Right atrium auricular region (tissue), 2 donors: ENCODE measurements at regions not wholly inside any gene's neighbourhood (a gene's known extent, or its start where the extent isn't known, plus 50 kb on each side); places are given as distances from the start of the nearest gene placed in this dataset.

Source experiments
- DNase-seq: peaks from one replicate; pipeline ENCODE4 v3.0.0-alpha.2; 2019; ENCODE audit warnings: low spot score
- H3K27ac ChIP-seq, 2 donors: fragments of 200-600 bp; sonication (generic); 1 replicate in 1 of 2; 2 replicates in 1 of 2; pipeline ENCODE4 v1.5.1; 2016 to 2019
- H3K27me3 ChIP-seq, 2 donors: fragments of 200-600 bp; sonication (generic); one replicate each; pipeline versions ENCODE4 v1.5.1 to v1.6.0; 2017 to 2019
- H3K36me3 ChIP-seq: fragments of 200-600 bp; sonication (generic); one replicate; pipeline ENCODE4 v1.5.1; 2016
- H3K4me1 ChIP-seq, 2 donors: fragments of 200-600 bp; sonication (generic); one replicate each; pipeline versions ENCODE4 v1.5.1 to v1.6.0; 2017 to 2019
- H3K4me3 ChIP-seq, 2 donors: fragments of 200-600 bp; sonication (generic); 1 replicate in 1 of 2; 2 replicates in 1 of 2; pipeline ENCODE4 v1.5.1; 2017 to 2019; ENCODE audit warnings: mild to moderate bottlenecking in 1 of 2, moderate library complexity in 1 of 2
- H3K9me3 ChIP-seq, 2 donors: fragments of 200-600 bp; sonication (generic); one replicate each; pipeline ENCODE4 v1.5.1; 2019
- TF ChIP-seq, protein P1 (sequence below), 2 donors: fragments of 200-600 bp; sonication (generic); IDR thresholded peaks; one replicate each; pipeline ENCODE4 v1.5.1; 2019; ENCODE audit warnings: antibody characterized with exemption in 2 of 2

- Histone ChIP-seq H3K36me3 (no peaks in the 10 kb centered on the region), H3K27ac (no peak overlapping the region), H3K4me1 (no peaks in the 10 kb centered on the region), H3K9me3 (peaks cover 0 to 6% of the 10 kb centered on the region in 2 donors), H3K27me3 (no peaks in the 10 kb centered on the region), H3K4me3 (no peak overlapping the region)
- no peak for DNase-seq
- TF ChIP-seq, protein P1, sequence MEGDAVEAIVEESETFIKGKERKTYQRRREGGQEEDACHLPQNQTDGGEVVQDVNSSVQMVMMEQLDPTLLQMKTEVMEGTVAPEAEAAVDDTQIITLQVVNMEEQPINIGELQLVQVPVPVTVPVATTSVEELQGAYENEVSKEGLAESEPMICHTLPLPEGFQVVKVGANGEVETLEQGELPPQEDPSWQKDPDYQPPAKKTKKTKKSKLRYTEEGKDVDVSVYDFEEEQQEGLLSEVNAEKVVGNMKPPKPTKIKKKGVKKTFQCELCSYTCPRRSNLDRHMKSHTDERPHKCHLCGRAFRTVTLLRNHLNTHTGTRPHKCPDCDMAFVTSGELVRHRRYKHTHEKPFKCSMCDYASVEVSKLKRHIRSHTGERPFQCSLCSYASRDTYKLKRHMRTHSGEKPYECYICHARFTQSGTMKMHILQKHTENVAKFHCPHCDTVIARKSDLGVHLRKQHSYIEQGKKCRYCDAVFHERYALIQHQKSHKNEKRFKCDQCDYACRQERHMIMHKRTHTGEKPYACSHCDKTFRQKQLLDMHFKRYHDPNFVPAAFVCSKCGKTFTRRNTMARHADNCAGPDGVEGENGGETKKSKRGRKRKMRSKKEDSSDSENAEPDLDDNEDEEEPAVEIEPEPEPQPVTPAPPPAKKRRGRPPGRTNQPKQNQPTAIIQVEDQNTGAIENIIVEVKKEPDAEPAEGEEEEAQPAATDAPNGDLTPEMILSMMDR (IDR thresholded peaks at IDR 0.05), result no peak
Observed at GRCh38 chr12:128091101-128091720, 175.8 kb upstream of the TMEM132C start.

- Histone ChIP-seq H3K4me1 (no peaks in the 10 kb centered on the region), H3K27ac (no peak overlapping the region), H3K27me3 (no peaks in the 10 kb centered on the region), H3K9me3 (peaks cover 0 to 6% of the 10 kb centered on the region in 2 donors), H3K4me3 (no peak overlapping the region), H3K36me3 (no peaks in the 10 kb centered on the region)
- no peak for DNase-seq
- TF ChIP-seq, protein P1 (IDR thresholded peaks at IDR 0.05), result no peak
Observed at GRCh38 chr12:128091951-128092382, 175.0 kb upstream of the TMEM132C start.

DNA sequence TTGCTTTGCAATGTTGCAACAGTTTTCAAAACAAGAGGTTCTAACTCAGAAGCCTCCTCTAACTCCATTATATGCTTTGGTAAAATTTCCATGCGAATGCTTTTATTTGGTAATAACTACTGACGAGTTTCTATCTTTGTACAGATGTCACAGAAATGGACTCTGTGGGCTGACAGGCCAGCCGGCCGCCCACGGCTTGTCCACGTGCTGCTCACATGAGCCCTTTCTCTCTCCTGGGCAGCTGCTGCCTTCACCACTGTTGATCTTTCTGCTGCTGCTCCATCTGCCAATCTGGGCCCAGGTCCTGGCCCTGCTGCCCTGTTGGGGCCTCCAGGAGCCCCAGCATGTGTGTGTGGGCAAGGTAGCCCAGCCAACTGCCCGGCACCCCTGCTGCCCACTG, 168.2 kb upstream of the TMEM132C start:
- Histone ChIP-seq H3K4me1 (no peaks in the 10 kb centered on the region), H3K36me3 (no peaks in the 10 kb centered on the region), H3K4me3 (no peak overlapping the region), H3K27ac (no peak overlapping the region), H3K9me3 (peaks cover 0 to 8% of the 10 kb centered on the region in 2 donors), H3K27me3 (no peaks in the 10 kb centered on the region)
- DNase-seq, result no peak
- TF ChIP-seq, protein P1 (IDR thresholded peaks at IDR 0.05), result no peak

GRCh38 chr12:128103152-128103551, 163.8 kb upstream of the TMEM132C start:
- DNase-seq, result no peak
- TF ChIP-seq, protein P1 (IDR thresholded peaks at IDR 0.05), result no peak
- H3K9me3 ChIP-seq, result peaks cover 0 to 8% of the 10 kb centered on the region in 2 donors
- no peak overlapping the region for H3K4me3 ChIP-seq
- H3K4me1 ChIP-seq, result no peaks in the 10 kb centered on the region
- H3K36me3 ChIP-seq, result no peaks in the 10 kb centered on the region
- no peaks in the 10 kb centered on the region for H3K27me3 ChIP-seq
- no peak overlapping the region for H3K27ac ChIP-seq

DNA sequence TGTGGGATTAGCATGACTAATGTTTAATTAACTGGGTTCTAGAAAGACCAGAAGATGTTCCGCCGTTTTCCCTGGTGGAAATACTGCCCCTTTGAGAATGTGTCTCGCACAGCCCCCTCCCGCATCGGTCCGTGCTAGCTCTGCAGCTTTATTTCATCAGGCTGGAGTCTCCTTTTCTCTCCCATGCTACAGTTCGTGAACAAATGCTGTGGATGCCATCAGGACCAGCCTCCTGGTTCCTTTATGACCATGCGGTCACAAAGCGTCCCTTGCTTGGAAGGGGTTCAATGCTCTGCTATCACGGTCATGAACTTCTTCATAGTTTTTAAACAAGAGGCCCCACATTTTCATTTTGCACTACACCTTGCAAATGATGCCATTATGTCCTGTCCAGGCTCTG, 157.7 kb upstream of the TMEM132C start:
- H3K27me3 ChIP-seq, result no peaks in the 10 kb centered on the region
- no peak for DNase-seq
- TF ChIP-seq, protein P1 (IDR thresholded peaks at IDR 0.05), result no peak
- no peak overlapping the region for H3K27ac ChIP-seq
- H3K4me3 ChIP-seq, result no peak overlapping the region
- no peaks in the 10 kb centered on the region for H3K9me3 ChIP-seq
- H3K36me3 ChIP-seq, result no peaks in the 10 kb centered on the region
- H3K4me1 ChIP-seq, result no peaks in the 10 kb centered on the region

GRCh38 chr12:128109636-128110035, 157.3 kb upstream of the TMEM132C start:
- Histone ChIP-seq H3K4me1 (no peaks in the 10 kb centered on the region), H3K9me3 (no peaks in the 10 kb centered on the region)

More at GRCh38 chr12:128109636-128110035, 157.3 kb upstream of the TMEM132C start:
- TF ChIP-seq, protein P1 (IDR thresholded peaks at IDR 0.05), result no peak
- Histone ChIP-seq H3K36me3 (no peaks in the 10 kb centered on the region), H3K27me3 (no peaks in the 10 kb centered on the region), H3K27ac (no peak overlapping the region), H3K4me3 (no peak overlapping the region)
- no peak for DNase-seq
